Uterus (tissue), 2 donors: ENCODE measurements at regions not wholly inside any gene's neighbourhood (a gene's known extent, or its start where the extent isn't known, plus 50 kb on each side); places are given as distances from the start of the nearest gene placed in this dataset.

ENCODE experiments used
- CTCF ChIP-seq, 4 experiments: fragments of 200-600 bp in 2 of 4; fragments of 450-650 bp in 2 of 4; sonication (generic) in 2 of 4; IDR thresholded peaks; one replicate each; pipeline ENCODE4 v1.5.1; 2016 to 2019; ENCODE audit warnings: antibody characterized with exemption in 4 of 4, mild to moderate bottlenecking in 2 of 4, moderate library complexity in 1 of 4
- POLR2A ChIP-seq, 2 donors: fragments of 450-650 bp; IDR thresholded peaks; one replicate each; pipeline ENCODE4 v1.6.1; 2016; ENCODE audit warnings: antibody characterized with exemption in 2 of 2, mild to moderate bottlenecking in 1 of 2, moderate library complexity in 1 of 2

DNA sequence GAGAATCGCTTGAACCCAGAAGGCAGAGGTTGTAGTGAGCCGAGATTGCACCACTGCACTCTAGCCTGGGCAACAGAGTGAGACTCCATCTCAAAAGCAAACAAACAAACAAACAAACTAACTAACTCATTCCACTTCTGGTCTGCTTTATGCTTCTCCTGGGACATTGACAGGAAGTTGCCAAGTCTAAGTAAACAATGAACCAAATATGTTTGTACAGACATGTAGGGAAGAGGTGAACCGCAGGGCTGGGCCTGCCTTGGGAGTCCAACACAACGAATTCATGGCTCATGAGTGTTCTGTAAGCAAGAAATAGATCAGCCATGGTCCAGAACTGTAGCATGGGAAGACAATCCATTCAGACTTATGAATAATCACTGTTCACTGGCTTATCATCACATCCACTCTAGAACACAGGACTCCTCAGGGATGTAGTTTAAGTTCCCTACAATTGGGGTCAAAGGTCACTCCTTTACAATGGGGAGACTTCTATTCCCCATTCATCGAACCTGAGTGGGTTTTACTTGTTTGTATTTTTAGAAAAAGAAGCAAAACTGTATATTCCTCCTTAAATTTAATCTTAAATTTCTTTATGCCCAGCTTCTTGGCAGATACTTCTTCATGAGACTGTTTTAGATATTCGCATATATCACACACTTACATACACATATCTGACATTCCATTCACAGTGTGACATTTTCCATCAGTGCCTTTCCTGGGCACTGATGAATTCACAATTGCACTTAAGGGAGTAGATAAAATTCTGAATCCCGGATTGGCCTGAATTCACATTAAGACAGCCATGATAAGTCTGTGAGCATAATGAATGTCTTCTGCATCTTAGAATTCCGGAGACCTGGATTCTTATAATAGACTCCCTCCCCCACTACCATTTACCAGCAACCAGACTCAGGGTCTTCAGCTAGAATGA is 159.1 kb upstream of the EEPD1 start:
- no peak for TF ChIP-seq CTCF (IDR thresholded peaks at IDR 0.05)
- no peak for TF ChIP-seq POLR2A (IDR thresholded peaks at IDR 0.05)
